ENCODE measurements at regions not wholly inside any gene's neighbourhood (a gene's known extent, or its start where the extent isn't known, plus 50 kb on each side); places are given as distances from the start of the nearest gene placed in this dataset.

- TF ChIP-seq, protein P1, sequence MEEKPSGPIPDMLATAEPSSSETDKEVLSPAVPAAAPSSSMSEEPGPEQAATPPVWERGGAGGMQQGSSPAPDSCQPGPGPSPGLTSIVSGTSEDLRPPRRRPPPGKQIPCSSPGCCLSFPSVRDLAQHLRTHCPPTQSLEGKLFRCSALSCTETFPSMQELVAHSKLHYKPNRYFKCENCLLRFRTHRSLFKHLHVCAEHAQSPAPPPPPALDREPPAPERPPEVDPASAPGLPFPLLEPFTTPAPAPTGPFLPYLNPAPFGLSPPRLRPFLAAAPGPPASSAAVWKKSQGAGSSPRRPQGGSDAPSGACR (CRISPR knock-in tag; IDR thresholded peaks at IDR 0.05): no peak
- TF ChIP-seq ZMAT3 (CRISPR knock-in tag; conservative IDR thresholded peaks at IDR 0.05) (no peak), XBP1 (CRISPR knock-in tag; IDR thresholded peaks at IDR 0.05) (no peak), GABPA (IDR thresholded peaks at IDR 0.05; ENCODE audit: low read depth, low read length) (no peak), GABPA (CRISPR knock-in tag; IDR thresholded peaks at IDR 0.05; ENCODE audit: low read depth) (no peak), DR1 (CRISPR knock-in tag; IDR thresholded peaks at IDR 0.05) (no peak), RXRA (CRISPR knock-in tag; IDR thresholded peaks at IDR 0.05) (peak; percentile 36; the same call in 1 of the 2 replicates), ZNF124 (CRISPR knock-in tag; IDR thresholded peaks at IDR 0.05) (no peak), DNMT3B (CRISPR knock-in tag; conservative IDR thresholded peaks at IDR 0.05) (no peak), ZNF616 (CRISPR knock-in tag; IDR thresholded peaks at IDR 0.05; ENCODE audit: low read depth) (no peak), ZBTB38 (CRISPR knock-in tag; IDR thresholded peaks at IDR 0.05) (no peak), TGIF2 (CRISPR knock-in tag; IDR thresholded peaks at IDR 0.05) (no peak), DMAP1 (CRISPR knock-in tag; IDR thresholded peaks at IDR 0.05) (no peak), THRA (CRISPR knock-in tag; IDR thresholded peaks at IDR 0.05; ENCODE audit: borderline replicate concordance) (peak; percentile 87; the same call in 1 of the 2 replicates), ZBTB8A (CRISPR knock-in tag; IDR thresholded peaks at IDR 0.05; ENCODE audit: borderline replicate concordance, low read depth) (no peak), FOSL1 (CRISPR knock-in tag; IDR thresholded peaks at IDR 0.05; ENCODE audit: borderline replicate concordance) (no peak), ZBTB34 (CRISPR knock-in tag; IDR thresholded peaks at IDR 0.05) (no peak), SATB2 (CRISPR knock-in tag; IDR thresholded peaks at IDR 0.05) (no peak), TBX3 (IDR thresholded peaks at IDR 0.05; ENCODE audit: borderline replicate concordance) (no peak), PITX1 (CRISPR knock-in tag; IDR thresholded peaks at IDR 0.05) (no peak)
- TF ChIP-seq, protein P2, sequence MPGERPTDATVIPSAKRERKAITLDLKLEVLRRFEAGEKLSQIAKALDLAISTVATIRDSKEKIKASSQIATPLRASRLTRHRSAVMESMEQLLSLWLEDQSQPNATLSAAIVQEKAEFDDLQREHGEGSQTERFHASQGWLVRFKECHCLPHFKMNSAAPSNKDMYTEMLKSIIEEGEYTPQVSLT (CRISPR knock-in tag; IDR thresholded peaks at IDR 0.05; ENCODE audit: borderline replicate concordance, low read depth): no peak
- TF ChIP-seq, protein P3, sequence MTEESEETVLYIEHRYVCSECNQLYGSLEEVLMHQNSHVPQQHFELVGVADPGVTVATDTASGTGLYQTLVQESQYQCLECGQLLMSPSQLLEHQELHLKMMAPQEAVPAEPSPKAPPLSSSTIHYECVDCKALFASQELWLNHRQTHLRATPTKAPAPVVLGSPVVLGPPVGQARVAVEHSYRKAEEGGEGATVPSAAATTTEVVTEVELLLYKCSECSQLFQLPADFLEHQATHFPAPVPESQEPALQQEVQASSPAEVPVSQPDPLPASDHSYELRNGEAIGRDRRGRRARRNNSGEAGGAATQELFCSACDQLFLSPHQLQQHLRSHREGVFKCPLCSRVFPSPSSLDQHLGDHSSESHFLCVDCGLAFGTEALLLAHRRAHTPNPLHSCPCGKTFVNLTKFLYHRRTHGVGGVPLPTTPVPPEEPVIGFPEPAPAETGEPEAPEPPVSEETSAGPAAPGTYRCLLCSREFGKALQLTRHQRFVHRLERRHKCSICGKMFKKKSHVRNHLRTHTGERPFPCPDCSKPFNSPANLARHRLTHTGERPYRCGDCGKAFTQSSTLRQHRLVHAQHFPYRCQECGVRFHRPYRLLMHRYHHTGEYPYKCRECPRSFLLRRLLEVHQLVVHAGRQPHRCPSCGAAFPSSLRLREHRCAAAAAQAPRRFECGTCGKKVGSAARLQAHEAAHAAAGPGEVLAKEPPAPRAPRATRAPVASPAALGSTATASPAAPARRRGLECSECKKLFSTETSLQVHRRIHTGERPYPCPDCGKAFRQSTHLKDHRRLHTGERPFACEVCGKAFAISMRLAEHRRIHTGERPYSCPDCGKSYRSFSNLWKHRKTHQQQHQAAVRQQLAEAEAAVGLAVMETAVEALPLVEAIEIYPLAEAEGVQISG (CRISPR knock-in tag; IDR thresholded peaks at IDR 0.05): 0 out of 2 replicates have a peak, but pooled peaks have one; percentile 13
- TF ChIP-seq, protein P4, sequence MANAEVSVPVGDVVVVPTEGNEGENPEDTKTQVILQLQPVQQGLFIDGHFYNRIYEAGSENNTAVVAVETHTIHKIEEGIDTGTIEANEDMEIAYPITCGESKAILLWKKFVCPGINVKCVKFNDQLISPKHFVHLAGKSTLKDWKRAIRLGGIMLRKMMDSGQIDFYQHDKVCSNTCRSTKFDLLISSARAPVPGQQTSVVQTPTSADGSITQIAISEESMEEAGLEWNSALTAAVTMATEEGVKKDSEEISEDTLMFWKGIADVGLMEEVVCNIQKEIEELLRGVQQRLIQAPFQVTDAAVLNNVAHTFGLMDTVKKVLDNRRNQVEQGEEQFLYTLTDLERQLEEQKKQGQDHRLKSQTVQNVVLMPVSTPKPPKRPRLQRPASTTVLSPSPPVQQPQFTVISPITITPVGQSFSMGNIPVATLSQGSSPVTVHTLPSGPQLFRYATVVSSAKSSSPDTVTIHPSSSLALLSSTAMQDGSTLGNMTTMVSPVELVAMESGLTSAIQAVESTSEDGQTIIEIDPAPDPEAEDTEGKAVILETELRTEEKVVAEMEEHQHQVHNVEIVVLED (CRISPR knock-in tag; IDR thresholded peaks at IDR 0.05; ENCODE audit: borderline replicate concordance): no peak
Observed at GRCh38 chr4:184896868-184897715, 71.3 kb upstream of the ACSL1 start (continued).

All from HepG2 (cell line).